HEK293T (cell line): ENCODE measurements at regions not wholly inside any gene's neighbourhood (a gene's known extent, or its start where the extent isn't known, plus 50 kb on each side); places are given as distances from the start of the nearest gene placed in this dataset.

Experiments used
- BHLHE40 ChIP-seq: fragments of 450-650 bp; IDR thresholded peaks from 2 replicates; pipeline ENCODE4 v1.6.1; 2016; ENCODE audit warnings: mild to moderate bottlenecking, moderate library complexity, borderline replicate concordance
- SP1 ChIP-seq: fragments of 450-650 bp; IDR thresholded peaks from 2 replicates; pipeline ENCODE4 v1.6.1; 2017
- SUZ12 ChIP-seq: fragments of 450-650 bp; IDR thresholded peaks from 2 replicates; pipeline ENCODE4 v1.6.1; 2016; ENCODE audit warnings: mild to moderate bottlenecking

GRCh38 chr15:25971053-25971452, 107.9 kb upstream of the ATP10A start:
- TF ChIP-seq SP1 (no peak), SUZ12 (no peak), BHLHE40 (no peak)
